Neuronal stem cell (in vitro differentiated cells): ENCODE measurements at regions not wholly inside any gene's neighbourhood (a gene's known extent, or its start where the extent isn't known, plus 50 kb on each side); places are given as distances from the start of the nearest gene placed in this dataset.

ENCODE experiments used
- DNase-seq: peaks from one replicate; pipeline ENCODE4 v3.0.0-alpha.2; 2013; ENCODE audit warnings: low spot score
- H2AFZ ChIP-seq: one replicate; pipeline ENCODE4 v1.6.1; 2013; ENCODE audit warnings: mild to moderate bottlenecking, low read length, inconsistent platforms
- H2AK5ac ChIP-seq: 2 replicates; pipeline ENCODE4 v1.6.1; 2013; ENCODE audit warnings: low read depth, mild to moderate bottlenecking, inconsistent platforms, low read length, moderate library complexity, mixed read lengths
- H2BK120ac ChIP-seq: 2 replicates; pipeline ENCODE4 v1.6.1; 2013; ENCODE audit warnings: low read depth, mild to moderate bottlenecking, inconsistent platforms, low read length, moderate library complexity, mixed read lengths
- H2BK12ac ChIP-seq: one replicate; pipeline ENCODE4 v1.6.1; 2013; ENCODE audit warnings: low read length, inconsistent platforms
- H2BK15ac ChIP-seq: 2 replicates; pipeline ENCODE4 v1.6.1; 2013; ENCODE audit warnings: mild to moderate bottlenecking, low read length, inconsistent platforms, mixed read lengths
- H2BK5ac ChIP-seq: one replicate; pipeline ENCODE4 v1.6.1; 2013; ENCODE audit warnings: inconsistent platforms, mild to moderate bottlenecking, low read length, moderate library complexity
- H3K14ac ChIP-seq: one replicate; pipeline ENCODE4 v1.6.1; 2013; ENCODE audit warnings: low read length, inconsistent platforms
- H3K18ac ChIP-seq: 2 replicates; pipeline ENCODE4 v1.6.1; 2013; ENCODE audit warnings: low read length, inconsistent platforms
- H3K23ac ChIP-seq: 2 replicates; pipeline ENCODE4 v1.6.1; 2013; ENCODE audit warnings: low read depth, mild to moderate bottlenecking, mixed read lengths, low read length, inconsistent platforms; ENCODE audit not compliant: poor library complexity
- H3K27ac ChIP-seq: replicated peaks from 3 replicates; pipeline ENCODE4 v1.5.1; 2013; ENCODE audit warnings: low read length, inconsistent platforms
- H3K27me3 ChIP-seq, 3 experiments: 2 replicates each; pipeline ENCODE4 v1.6.1; 2013; ENCODE audit warnings: low read length in 3 of 3, mild to moderate bottlenecking in 2 of 3, inconsistent platforms in 1 of 3, low read depth in 1 of 3, mixed read lengths in 1 of 3, moderate library complexity in 1 of 3; ENCODE audit not compliant: control insufficient read depth in 3 of 3, insufficient read depth in 3 of 3
- H3K36me3 ChIP-seq, 2 donors: replicated peaks in 1 of 2; 2 replicates each; pipeline ENCODE4 v1.6.1; 2013; ENCODE audit warnings: low read length in 2 of 2; ENCODE audit not compliant: control insufficient read depth in 2 of 2, insufficient read depth in 2 of 2
- H3K4ac ChIP-seq: 2 replicates; pipeline ENCODE4 v1.6.1; 2013; ENCODE audit warnings: inconsistent platforms, mild to moderate bottlenecking, low read length, moderate library complexity
- H3K4me1 ChIP-seq, 2 donors: 1 replicate in 1 of 2; 2 replicates in 1 of 2; pipeline ENCODE4 v1.6.1; 2013; ENCODE audit warnings: low read length in 2 of 2, low read depth in 1 of 2; ENCODE audit not compliant: control insufficient read depth in 2 of 2, insufficient read depth in 1 of 2
- H3K4me2 ChIP-seq: one replicate; pipeline ENCODE4 v1.6.1; 2013; ENCODE audit warnings: mild to moderate bottlenecking, low read length, inconsistent platforms; ENCODE audit not compliant: insufficient read depth, poor library complexity, severe bottlenecking
- H3K4me3 ChIP-seq, 2 donors: 2 replicates each; pipeline ENCODE4 v1.5.1; 2013; ENCODE audit warnings: low read length in 2 of 2, mild to moderate bottlenecking in 2 of 2, inconsistent platforms in 1 of 2, moderate library complexity in 1 of 2
- H3K79me1 ChIP-seq: one replicate; pipeline ENCODE4 v1.6.1; 2013; ENCODE audit warnings: low read depth, mild to moderate bottlenecking, inconsistent platforms, low read length, moderate library complexity
- H3K9ac ChIP-seq: one replicate; pipeline ENCODE4 v1.6.1; 2013; ENCODE audit warnings: mild to moderate bottlenecking, low read depth, low read length, inconsistent platforms; ENCODE audit not compliant: poor library complexity
- H3K9me3 ChIP-seq, 2 donors: replicated peaks in 1 of 2; 2 replicates each; pipeline versions ENCODE3 to v1.6.1; 2013; ENCODE audit warnings: low read length in 2 of 2, mild to moderate bottlenecking in 2 of 2, inconsistent platforms in 1 of 2, low read depth in 1 of 2, mixed read lengths in 1 of 2, moderate library complexity in 1 of 2; ENCODE audit not compliant: control insufficient read depth in 2 of 2, insufficient read depth in 1 of 2
- H4K8ac ChIP-seq: one replicate; pipeline ENCODE4 v1.6.1; 2013; ENCODE audit warnings: low read depth, mild to moderate bottlenecking, inconsistent platforms, low read length, moderate library complexity
- H4K91ac ChIP-seq: one replicate; pipeline ENCODE4 v1.6.1; 2013; ENCODE audit warnings: low read length, low read depth, mild to moderate bottlenecking, inconsistent platforms; ENCODE audit not compliant: poor library complexity
- WGBS, 2 donors: extraction: QIAGEN DNeasy Blood & Tissue Kit; methylation state at CpG; one replicate each; pipeline ENCODE4 v1.1.7; 2013; ENCODE audit warnings: missing lambda C conversion rate in 2 of 2, mixed read lengths in 1 of 2; ENCODE audit not compliant: insufficient read length in 2 of 2, insufficient replicate concordance in 1 of 2; ENCODE audit errors: extremely low coverage in 2 of 2; 5-methylcytosine and 5-hydroxymethylcytosine counted together

DNA sequence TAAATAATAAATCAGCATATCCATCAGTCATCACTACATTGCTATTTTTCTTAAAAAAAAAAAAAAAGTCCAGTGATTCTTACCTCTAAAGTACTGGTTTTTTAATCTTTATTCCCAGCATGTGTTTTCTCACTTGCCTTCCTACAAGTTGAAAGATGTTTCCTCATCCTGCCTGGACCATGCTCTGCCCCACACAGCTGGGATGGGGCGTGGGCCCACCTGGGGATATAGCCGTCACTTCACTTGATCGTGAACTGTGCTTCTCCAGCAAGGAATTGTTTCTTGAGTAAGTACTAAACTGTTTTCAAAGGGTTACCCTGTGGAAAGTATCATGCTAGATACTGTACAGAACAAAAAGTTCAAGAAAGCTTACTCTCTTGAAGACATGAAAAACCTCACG lies 212.6 kb upstream of the HTR1E start:
- Histone ChIP-seq H3K23ac (no peak overlapping the region), H4K8ac (no peak overlapping the region), H2AFZ (no peak overlapping the region), H2BK15ac (no peak overlapping the region), H3K18ac (no peak overlapping the region), H3K4me1 (peaks cover 0 to 3% of the 10 kb centered on the region in 2 donors), H2BK5ac (no peak overlapping the region), H2AK5ac (no peak overlapping the region), H3K14ac (no peak overlapping the region), H3K9ac (no peak overlapping the region), H3K27me3 (no peaks in the 10 kb centered on the region), H3K79me1 (no peaks in the 10 kb centered on the region), H3K9me3 (no peaks in the 10 kb centered on the region), H3K4ac (no peak overlapping the region), H3K36me3 (no peaks in the 10 kb centered on the region), H2BK120ac (no peak overlapping the region), H2BK12ac (no peak overlapping the region), H3K27ac (no peak overlapping the region), H3K4me3 (no peak overlapping the region), H3K4me2 (no peak overlapping the region), H4K91ac (no peak overlapping the region)
- no CpG with 5 or more reads among the region's 4 CpGs for WGBS, 2 donors
- DNase-seq = no peak

DNA sequence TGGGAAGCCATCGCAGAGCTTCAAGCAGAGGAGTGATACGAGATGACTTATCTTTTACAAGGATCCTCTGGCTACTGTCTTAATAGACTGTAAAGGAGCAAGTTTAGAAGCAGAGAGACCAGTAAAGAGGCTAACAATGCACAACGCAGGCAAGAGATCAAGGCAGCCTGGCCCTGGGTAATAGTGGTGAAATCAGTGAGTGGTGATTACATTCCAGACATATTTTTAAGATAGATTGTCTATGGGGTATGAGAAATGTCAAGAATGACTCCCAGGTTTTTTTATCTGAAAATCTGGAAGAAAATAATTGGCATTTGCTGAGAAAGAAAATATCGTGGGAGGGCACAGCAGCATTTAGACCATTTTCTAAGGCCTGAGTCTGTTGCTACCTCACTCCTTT lies 213.6 kb upstream of the HTR1E start:
- Histone ChIP-seq H4K91ac (no peak overlapping the region), H3K4me1 (peaks cover 0 to 3% of the 10 kb centered on the region in 2 donors), H2AK5ac (no peak overlapping the region), H3K79me1 (no peaks in the 10 kb centered on the region), H4K8ac (no peak overlapping the region), H3K18ac (no peak overlapping the region), H3K27ac (no peak overlapping the region), H3K4me3 (no peak overlapping the region), H3K9ac (no peak overlapping the region), H3K4me2 (no peak overlapping the region), H3K36me3 (no peaks in the 10 kb centered on the region), H2BK12ac (no peak overlapping the region), H2AFZ (no peak overlapping the region), H3K9me3 (no peaks in the 10 kb centered on the region), H3K27me3 (no peaks in the 10 kb centered on the region), H2BK15ac (no peak overlapping the region), H3K23ac (no peak overlapping the region), H2BK5ac (no peak overlapping the region), H3K14ac (no peak overlapping the region), H2BK120ac (no peak overlapping the region), H3K4ac (no peak overlapping the region)
- WGBS, 2 donors = no CpG with 5 or more reads among the region's 4 CpGs
- DNase-seq = no peak

DNA sequence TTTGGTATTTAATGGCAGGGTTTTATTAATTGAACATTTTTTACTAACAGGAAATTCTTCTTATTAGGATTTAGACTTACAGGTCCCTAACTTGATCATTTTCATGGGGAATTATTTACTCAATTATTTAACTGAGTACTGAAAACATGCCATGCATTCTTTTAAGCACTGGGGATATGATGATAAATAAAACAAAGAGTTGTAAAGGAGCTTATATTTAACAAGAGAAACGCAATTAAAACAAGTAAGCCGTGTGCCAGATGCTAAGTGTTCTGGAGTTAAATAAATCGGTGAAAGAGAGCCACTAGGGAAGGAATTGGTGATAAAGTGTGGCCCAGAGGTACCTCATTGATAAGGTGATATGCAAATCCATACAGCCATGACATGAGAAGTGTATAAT lies 214.2 kb upstream of the HTR1E start:
- Histone ChIP-seq H2AK5ac (no peak overlapping the region), H2BK120ac (no peak overlapping the region), H4K91ac (no peak overlapping the region), H3K14ac (no peak overlapping the region), H3K4me2 (no peak overlapping the region), H3K4me1 (peaks cover 0 to 3% of the 10 kb centered on the region in 2 donors), H3K9ac (no peak overlapping the region), H2AFZ (no peak overlapping the region), H3K23ac (no peak overlapping the region), H2BK5ac (no peak overlapping the region), H3K18ac (no peak overlapping the region), H3K79me1 (no peaks in the 10 kb centered on the region), H3K4ac (no peak overlapping the region), H3K9me3 (no peaks in the 10 kb centered on the region), H3K4me3 (no peak overlapping the region), H3K27ac (no peak overlapping the region), H2BK12ac (no peak overlapping the region), H3K27me3 (no peaks in the 10 kb centered on the region), H3K36me3 (no peaks in the 10 kb centered on the region), H4K8ac (no peak overlapping the region), H2BK15ac (no peak overlapping the region)
- WGBS, 2 donors = no CpG with 5 or more reads among the region's 3 CpGs
- DNase-seq = no peak

DNA sequence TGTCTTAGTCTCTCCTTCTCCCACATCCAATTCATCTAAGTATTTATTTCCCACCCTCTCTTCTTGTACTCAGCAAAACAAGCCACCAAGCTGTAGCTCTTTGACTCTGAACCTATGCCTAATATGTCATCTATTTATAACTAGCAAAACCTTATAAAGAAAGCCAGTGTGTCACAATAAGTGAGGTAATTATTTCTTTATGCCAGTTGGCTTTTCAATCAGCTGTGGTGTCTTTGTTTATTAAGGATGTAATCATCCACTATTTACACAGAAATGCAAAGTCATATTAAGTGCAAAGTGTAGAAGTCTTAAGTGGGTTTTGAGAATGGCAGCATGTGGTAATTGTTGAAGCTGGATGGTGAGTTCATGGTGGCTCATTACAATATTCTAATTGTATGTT lies 215.2 kb upstream of the HTR1E start:
- H2BK12ac ChIP-seq = no peak overlapping the region
- H3K18ac ChIP-seq = no peak overlapping the region
- no peak overlapping the region for H2AK5ac ChIP-seq
- no peak overlapping the region for H2BK15ac ChIP-seq
- H3K36me3 ChIP-seq = no peaks in the 10 kb centered on the region
- no peak overlapping the region for H3K4me2 ChIP-seq
- H3K4ac ChIP-seq = no peak overlapping the region
- H2BK5ac ChIP-seq = no peak overlapping the region
- no peak overlapping the region for H3K27ac ChIP-seq
- no peak overlapping the region for H3K9ac ChIP-seq
- H4K8ac ChIP-seq = no peak overlapping the region
- no peaks in the 10 kb centered on the region for H3K79me1 ChIP-seq
- no peak overlapping the region for H3K4me3 ChIP-seq
- H3K9me3 ChIP-seq = no peaks in the 10 kb centered on the region
- H2AFZ ChIP-seq = no peak overlapping the region
- no peak overlapping the region for H3K23ac ChIP-seq
- no peak overlapping the region for H3K14ac ChIP-seq
- DNase-seq = no peak
- peaks cover 0 to 3% of the 10 kb centered on the region in 2 donors for H3K4me1 ChIP-seq
- H3K27me3 ChIP-seq = no peaks in the 10 kb centered on the region
- no peak overlapping the region for H2BK120ac ChIP-seq
- H4K91ac ChIP-seq = no peak overlapping the region
